Astrocyte of the spinal cord (primary cell): ENCODE measurements at regions not wholly inside any gene's neighbourhood (a gene's known extent, or its start where the extent isn't known, plus 50 kb on each side); places are given as distances from the start of the nearest gene placed in this dataset.

Source experiments
- DNase-seq: peaks from one replicate; pipeline ENCODE4 v3.0.0; 2011; ENCODE audit warnings: low read depth, low spot score
- H3K4me3 ChIP-seq: 2 replicates; pipeline ENCODE4 v1.5.1; 2011; ENCODE audit warnings: low read depth, mild to moderate bottlenecking, low read length, moderate library complexity
- CTCF ChIP-seq: IDR thresholded peaks from 2 replicates; pipeline ENCODE4 v1.5.1; 2012; ENCODE audit warnings: low read depth, mild to moderate bottlenecking, low read length, inconsistent platforms
- in situ Hi-C: cut with HindIII; loops from 2 replicates; pipeline ENCODE4 v1.10.0; 2017; ENCODE audit warnings: low sequenced_read_pairs

- in situ Hi-C loops = no loop called here
- no peak for DNase-seq
- no peak overlapping the region for H3K4me3 ChIP-seq
- TF ChIP-seq CTCF = no peak
Observed at GRCh38 chr6:43897571-43898302, 127.7 kb downstream of the VEGFA start.

GRCh38 chr6:43896329-43897255 lies 126.6 kb downstream of the VEGFA start:
- no peak overlapping the region for H3K4me3 ChIP-seq
- in situ Hi-C loops = no loop called here
- no peak for DNase-seq
- TF ChIP-seq CTCF = no peak

GRCh38 chr6:43895656-43896328 lies 125.8 kb downstream of the VEGFA start:
- DNase-seq = no peak
- no peak for TF ChIP-seq CTCF
- in situ Hi-C loops = no loop called here
- H3K4me3 ChIP-seq = no peak overlapping the region

- H3K4me3 ChIP-seq = no peak overlapping the region
- in situ Hi-C loops = no loop called here
- DNase-seq = no peak
- TF ChIP-seq CTCF = no peak
Observed at GRCh38 chr6:43893073-43893472, 123.1 kb downstream of the VEGFA start.

- DNase-seq = no peak
- TF ChIP-seq CTCF = no peak
- in situ Hi-C loops = no loop called here
- H3K4me3 ChIP-seq = no peak overlapping the region
Observed at GRCh38 chr6:43891072-43891870, 121.3 kb downstream of the VEGFA start.
